HG03135 (cell line): ENCODE measurements at regions not wholly inside any gene's neighbourhood (a gene's known extent, or its start where the extent isn't known, plus 50 kb on each side); places are given as distances from the start of the nearest gene placed in this dataset.

Experiments used
- ATAC-seq: cut with Tn5 transposase; IDR thresholded peaks from one replicate; pipeline ENCODE4 v1.9.1; 2021; ENCODE audit warnings: mild to moderate bottlenecking, moderate library complexity; ENCODE audit not compliant: unreplicated experiment

- no peak for ATAC-seq
Measured at GRCh38 chr10:78572565-78572964, 496.2 kb upstream of the ZMIZ1 start.

GRCh38 chr10:78574547-78574946, 494.2 kb upstream of the ZMIZ1 start:
- ATAC-seq, result no peak

- no peak for ATAC-seq
Measured at GRCh38 chr10:78575400-78575799, 493.4 kb upstream of the ZMIZ1 start.

- ATAC-seq, result no peak
Measured at GRCh38 chr10:78576276-78576675, 492.5 kb upstream of the ZMIZ1 start.

GRCh38 chr10:78577712-78578111, 491.1 kb upstream of the ZMIZ1 start:
- ATAC-seq, result no peak

GRCh38 chr10:78578929-78579328, 489.8 kb upstream of the ZMIZ1 start:
- peak; percentile 69 for ATAC-seq

- no peak for ATAC-seq
Measured at GRCh38 chr10:78579576-78579975, 489.2 kb upstream of the ZMIZ1 start.

- ATAC-seq, result no peak
Measured at GRCh38 chr10:78579995-78580394, 488.8 kb upstream of the ZMIZ1 start.

GRCh38 chr10:78581133-78581694, 487.6 kb upstream of the ZMIZ1 start:
- ATAC-seq, result no peak

GRCh38 chr10:78582540-78582939, 486.2 kb upstream of the ZMIZ1 start:
- no peak for ATAC-seq

GRCh38 chr10:78584266-78584665, 484.5 kb upstream of the ZMIZ1 start:
- ATAC-seq, result no peak

GRCh38 chr10:78584681-78585080, 484.1 kb upstream of the ZMIZ1 start:
- no peak for ATAC-seq

GRCh38 chr10:78585952-78586351, 482.8 kb upstream of the ZMIZ1 start:
- ATAC-seq, result no peak

GRCh38 chr10:78588194-78588811, 480.5 kb upstream of the ZMIZ1 start:
- ATAC-seq, result no peak

GRCh38 chr10:78589687-78590086, 479.1 kb upstream of the ZMIZ1 start:
- ATAC-seq, result no peak

GRCh38 chr10:78591066-78591465, 477.7 kb upstream of the ZMIZ1 start:
- no peak for ATAC-seq

- no peak for ATAC-seq
Measured at GRCh38 chr10:78594559-78595268, 474.1 kb upstream of the ZMIZ1 start.

GRCh38 chr10:78595269-78595619, 473.5 kb upstream of the ZMIZ1 start:
- no peak for ATAC-seq

GRCh38 chr10:78596556-78596955, 472.2 kb upstream of the ZMIZ1 start:
- ATAC-seq, result no peak

GRCh38 chr10:78597796-78598555, 470.8 kb upstream of the ZMIZ1 start:
- ATAC-seq, result no peak

- ATAC-seq, result no peak
Measured at GRCh38 chr10:78599122-78599853, 469.5 kb upstream of the ZMIZ1 start.
